ENCODE measurements at regions not wholly inside any gene's neighbourhood (a gene's known extent, or its start where the extent isn't known, plus 50 kb on each side); places are given as distances from the start of the nearest gene placed in this dataset.
"Not testable (repeated sequence)": the region's sequence is repeated elsewhere in the genome, so short reads cannot be mapped to it uniquely, and the experiment has no call there.

DNA sequence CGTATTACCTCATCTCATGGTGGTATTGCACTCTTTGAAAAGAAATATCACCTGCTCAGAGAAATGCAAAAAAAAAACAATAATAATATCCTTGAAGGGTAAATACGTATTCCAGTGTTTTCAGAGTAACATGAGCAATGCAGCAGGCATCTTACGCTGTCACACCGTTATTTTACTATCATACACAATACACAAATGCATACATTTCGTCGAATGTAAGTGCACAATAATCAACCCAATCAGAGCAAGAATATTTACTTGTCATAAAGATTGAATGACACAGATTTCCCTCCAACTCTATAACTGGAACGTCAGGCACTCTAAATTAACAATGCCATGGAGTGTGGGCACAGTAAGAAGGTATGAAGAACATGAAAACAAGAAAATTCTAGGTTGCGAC, 1050.1 kb downstream of the PLA2G4A start:
- no peak for DNase-seq (ENCODE audit: low read depth, low spot score)

DNA sequence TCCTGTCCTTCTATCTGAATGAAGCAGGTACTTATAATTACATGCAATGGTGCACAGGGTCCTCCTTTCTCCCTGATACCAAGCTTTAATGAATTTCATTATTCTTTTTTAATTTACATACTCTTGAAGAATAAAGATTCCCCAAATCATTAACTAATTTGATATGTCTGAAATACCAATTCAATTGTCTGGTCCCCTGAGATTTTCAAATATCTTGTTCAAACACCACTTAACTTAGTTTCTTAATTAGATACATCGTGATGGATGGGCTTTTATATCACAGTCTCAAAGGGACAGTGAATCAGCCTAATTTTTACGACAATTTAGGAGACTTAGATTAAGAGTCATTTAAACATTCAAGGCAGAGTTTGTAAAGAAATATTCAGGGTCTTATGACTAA, 1054.6 kb downstream of the PLA2G4A start:
- DNase-seq (ENCODE audit: low read depth, low spot score) = no peak

DNA sequence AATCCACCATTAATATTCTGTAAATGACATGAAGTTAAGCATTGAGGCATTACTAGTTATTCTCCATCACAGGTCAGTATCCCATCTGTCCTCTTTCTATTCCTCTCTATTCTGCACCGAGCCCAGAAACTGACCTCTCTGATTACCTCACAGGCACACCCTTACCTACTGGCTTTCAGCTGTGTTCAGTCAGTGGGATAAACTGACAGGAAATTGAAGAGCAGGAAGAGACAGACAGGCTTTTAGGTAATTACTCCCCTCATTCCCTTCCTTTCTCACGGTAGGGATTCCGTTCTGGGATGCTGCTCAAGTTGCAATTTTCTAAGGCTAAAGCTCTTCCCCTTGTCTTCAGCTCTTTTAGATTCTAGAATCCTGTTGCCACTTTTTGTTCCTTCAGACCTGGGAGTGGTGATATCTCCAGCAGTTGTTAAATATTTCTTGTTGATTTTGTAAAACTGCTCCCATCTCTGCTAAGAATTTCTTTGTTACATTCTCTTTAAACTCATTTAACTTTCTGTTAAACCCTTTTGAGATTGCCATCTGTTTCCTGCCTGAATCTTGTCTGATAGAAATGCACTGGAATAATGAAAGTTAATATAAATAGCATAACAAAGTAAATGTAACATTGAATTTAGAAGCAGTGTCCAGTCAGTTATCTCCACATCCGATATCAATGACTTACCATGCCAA, 1063.4 kb downstream of the PLA2G4A start:
- no peak for DNase-seq (ENCODE audit: low read depth, low spot score)

DNA sequence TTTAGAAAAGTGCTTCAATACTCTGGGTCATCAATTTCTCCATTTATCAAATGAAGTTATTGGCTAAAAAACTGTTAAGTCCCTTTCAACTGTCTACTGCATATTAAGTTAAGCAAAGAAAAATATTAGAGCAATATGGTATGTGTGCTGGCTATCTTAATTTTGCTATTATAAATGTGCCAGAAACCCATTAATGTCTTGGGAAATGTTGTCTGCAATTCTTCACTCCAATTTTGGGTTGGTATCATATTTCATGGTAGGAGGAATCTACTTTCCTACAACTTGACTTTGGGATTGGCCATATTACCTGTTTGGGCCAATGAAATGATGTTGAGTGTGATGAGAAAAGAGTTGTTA, 1063.9 kb downstream of the PLA2G4A start:
- DNase-seq (ENCODE audit: low read depth, low spot score) = no peak

DNA sequence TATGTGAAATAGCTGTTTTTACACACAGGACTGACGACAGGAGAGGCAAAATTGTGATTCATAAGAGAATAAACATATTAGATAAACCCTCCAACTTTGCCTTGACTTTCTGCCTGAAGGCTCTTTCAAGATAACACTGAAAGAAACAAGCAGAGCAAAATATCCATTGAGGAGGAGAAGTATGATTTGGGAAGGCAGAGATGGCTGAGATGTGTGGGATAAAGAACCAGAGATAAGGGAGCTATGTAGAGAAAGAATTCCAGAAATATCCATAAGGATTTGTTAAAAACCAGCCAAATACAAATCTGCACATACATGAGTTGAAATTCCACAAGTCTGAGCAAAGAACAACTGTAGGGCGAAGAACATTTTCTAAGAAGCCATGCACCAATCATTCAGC, 1064.7 kb downstream of the PLA2G4A start:
- DNase-seq (ENCODE audit: low read depth, low spot score) = no peak

DNA sequence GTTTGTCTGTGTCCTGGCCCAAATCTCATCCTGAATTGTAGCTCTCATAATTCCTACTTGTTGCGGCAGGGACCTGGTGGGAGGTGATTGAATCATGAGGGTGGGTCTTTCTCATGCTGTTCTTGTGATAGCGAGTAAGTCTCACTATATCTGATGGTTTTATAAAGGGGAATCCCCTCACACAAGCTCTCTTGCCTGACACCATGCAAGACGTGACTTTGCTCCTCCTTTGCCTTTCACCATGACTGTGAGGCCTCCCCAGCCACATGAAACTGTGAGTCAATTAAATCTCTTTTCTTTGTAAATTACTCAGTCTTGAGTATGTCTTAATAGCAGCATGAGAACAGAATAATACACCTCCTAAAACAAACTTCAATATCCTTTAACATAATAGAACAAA, 1065.6 kb downstream of the PLA2G4A start:
- DNase-seq (ENCODE audit: low read depth, low spot score) = no peak

DNA sequence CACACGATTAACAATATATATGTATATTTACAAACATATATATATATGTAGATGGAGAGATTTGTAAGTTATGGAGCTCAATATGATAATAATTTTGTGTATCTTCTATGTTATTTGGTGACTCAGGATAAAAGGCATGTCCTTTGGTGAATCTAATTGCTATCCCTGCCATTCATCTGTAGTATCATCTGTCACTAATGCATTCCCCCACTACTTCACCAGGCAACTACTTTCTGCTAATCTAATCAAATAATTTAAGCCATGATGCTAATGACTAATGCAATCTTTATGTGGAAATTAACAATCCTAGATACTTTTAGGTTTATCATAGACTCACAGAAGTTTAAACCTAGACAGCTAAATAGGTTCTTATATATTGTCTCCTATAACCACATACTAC, 1074.5 kb downstream of the PLA2G4A start:
- DNase-seq (ENCODE audit: low read depth, low spot score) = no peak

DNA sequence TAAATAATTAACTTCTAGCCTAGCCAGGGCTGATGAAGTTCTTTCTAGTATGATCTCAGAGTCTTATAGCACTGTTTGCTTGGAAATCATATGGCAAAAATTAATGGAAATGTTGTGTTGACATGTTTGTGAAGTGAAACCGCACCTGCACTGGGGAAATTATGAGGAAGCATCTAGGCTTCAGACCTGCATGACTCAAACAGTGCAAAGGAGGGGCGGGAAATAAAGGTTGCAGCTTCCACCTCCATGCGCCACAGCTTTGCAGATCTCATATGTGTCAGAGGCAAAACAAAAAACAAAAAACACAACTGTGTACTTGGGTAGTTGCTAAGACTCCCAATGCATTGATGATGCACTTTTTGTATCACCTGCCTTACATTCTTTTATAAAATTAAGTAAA, 1080.6 kb downstream of the PLA2G4A start:
- DNase-seq (ENCODE audit: low read depth, low spot score) = no peak

DNA sequence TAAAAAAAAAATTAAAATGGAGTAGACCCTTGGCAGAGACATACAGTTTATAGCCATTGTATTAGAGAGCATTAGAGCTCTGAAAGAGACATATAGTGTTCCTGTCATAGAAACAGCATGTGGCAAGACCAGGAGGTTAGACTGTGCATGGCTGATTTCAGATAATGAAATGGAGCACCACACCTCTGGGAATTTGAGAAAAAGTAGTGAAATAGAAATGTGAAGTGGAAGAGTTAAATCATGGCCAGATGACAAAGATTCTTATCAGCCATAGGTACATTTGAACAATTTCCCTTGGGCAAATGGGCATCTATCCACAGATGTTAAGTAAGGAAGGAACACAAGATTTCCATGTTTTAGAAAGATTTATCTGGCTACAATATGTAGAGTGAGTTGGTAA, 1083.1 kb downstream of the PLA2G4A start:
- DNase-seq (ENCODE audit: low read depth, low spot score) = no peak

DNA sequence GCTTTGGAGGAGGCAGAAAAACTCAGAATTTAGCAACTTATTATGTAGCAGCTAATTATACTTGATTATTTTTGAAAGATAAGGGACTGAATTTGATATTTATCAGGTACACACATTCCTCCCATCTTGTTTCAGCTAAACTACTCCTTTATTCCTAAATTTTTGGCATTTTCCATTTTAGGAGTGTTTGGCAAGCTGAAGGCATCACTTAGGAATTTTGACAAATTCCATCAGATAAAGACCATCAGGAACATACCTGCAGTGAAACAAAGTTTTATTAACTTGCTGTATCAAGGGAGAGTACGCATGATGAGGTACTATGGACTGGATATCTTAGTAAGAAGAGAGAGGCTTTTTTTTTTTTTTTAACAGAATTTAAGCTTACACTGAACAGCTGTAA, 1092.2 kb downstream of the PLA2G4A start:
- no peak for DNase-seq (ENCODE audit: low read depth, low spot score)

DNA sequence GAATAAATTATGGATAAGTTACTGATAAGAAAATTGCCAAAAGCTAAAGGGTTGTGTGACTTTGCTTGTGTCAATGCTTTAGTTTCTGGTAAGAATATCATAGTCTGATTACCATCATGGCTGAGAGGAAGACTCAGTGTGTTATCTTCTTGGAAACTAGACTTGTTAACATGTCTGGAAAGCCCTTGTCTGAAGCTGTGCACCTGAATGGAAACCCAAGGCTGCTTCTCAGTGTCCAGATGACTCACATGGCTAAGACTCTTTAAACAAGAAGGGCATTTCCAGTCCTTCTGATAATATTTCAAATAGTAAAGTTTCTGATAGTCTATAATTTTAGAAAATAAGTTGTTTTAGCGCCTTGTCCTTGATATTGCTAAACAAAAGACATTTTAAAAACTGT, 1092.7 kb downstream of the PLA2G4A start:
- no peak for DNase-seq (ENCODE audit: low read depth, low spot score)

DNA sequence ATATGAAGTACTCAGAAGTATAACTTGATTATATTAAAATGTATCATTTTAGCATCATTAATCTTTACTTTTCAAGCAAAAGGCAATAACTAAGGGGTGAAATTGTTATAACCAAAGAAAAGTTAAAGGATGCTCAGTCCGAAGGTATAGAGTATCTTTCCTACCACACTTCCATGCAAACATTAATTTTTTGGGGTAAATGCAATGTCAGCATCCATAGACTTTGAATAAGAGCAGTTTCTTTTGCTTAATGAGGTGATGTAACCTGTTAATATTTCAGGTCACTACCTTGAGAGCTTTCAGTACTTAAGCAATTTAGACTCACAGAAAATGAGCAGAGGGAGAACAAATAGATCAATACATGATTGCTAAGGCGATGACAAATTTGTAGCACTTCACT, 1093.5 kb downstream of the PLA2G4A start:
- no peak for DNase-seq (ENCODE audit: low read depth, low spot score)

DNA sequence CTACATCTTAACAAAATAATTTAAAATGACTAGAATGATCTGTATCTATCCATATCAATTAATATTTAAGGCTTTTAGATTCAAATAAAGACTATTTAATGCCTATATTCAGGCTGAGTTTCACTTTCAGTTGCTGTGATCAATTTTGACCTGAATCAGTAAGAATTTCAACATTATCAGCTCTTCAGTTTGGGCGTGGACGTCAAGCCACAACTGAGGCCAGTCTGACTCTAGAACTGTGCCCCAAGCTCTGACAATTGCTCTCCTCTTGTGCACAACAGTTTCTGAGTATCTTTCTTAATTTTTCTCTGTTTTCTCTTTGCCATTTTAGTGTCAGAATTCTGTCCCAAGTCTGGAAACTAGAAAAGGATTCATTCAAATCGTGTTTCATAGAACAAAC, 1095.5 kb downstream of the PLA2G4A start:
- DNase-seq (ENCODE audit: low read depth, low spot score) = no peak

DNA sequence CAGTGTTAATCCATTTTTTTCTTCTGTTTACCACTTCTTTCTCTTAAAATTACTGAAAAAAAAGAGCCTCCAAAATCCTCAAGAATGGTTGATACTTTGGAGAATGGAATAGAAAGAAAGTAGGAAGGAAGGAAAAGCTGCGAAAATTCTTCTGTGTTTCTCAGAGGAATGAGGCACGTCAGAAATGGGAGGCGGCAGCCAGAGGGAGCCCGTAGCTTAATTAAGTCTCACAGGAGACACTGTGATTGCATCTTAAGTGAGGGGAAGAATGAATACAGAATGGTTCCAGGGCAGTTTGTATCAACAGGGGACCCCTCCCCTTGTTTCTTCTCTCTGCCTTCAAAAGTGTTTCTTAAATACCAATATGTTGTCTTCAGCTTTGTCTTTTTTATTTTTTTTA, 1099.5 kb downstream of the PLA2G4A start:
- DNase-seq (ENCODE audit: low read depth, low spot score) = peak; percentile 15

DNA sequence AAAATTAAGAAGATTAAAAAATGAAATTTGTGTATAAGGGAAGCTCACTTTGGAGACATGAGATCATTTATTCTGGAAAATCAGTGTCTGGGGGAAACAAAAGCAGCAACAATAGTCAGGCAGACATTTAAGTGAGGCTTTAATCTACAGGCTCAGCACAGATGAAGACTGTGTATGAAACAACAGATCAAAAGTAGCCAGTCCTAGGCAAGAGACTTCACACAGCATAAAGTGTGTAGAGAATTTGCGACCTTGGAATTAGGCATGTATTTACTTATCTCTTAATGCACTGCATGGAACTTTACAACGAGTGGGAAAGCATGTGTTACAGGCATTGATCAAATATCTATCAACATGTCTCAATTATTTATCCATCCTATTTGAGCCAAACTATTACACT, 1099.9 kb downstream of the PLA2G4A start:
- no peak for DNase-seq (ENCODE audit: low read depth, low spot score)

DNA sequence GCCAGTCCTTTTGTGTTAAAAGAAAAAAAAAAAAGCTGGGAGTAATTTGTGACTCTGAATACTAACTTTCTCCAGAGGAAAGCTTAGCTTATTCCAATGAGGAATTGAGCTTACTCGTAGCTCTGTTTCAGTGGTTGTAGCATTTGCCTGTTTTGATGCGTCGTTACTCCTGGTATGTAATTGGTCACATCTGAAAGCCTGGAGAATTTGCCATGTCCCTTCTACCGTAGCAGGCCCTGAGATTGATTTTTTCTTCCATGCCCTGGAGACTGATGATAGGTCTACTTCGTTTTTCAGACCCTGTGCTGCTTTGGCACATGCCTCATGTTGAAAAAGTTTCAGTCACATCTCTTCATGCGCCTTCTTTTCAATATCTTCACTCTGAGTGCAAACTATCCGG, 1103.0 kb downstream of the PLA2G4A start:
- no peak for DNase-seq (ENCODE audit: low read depth, low spot score)

DNA sequence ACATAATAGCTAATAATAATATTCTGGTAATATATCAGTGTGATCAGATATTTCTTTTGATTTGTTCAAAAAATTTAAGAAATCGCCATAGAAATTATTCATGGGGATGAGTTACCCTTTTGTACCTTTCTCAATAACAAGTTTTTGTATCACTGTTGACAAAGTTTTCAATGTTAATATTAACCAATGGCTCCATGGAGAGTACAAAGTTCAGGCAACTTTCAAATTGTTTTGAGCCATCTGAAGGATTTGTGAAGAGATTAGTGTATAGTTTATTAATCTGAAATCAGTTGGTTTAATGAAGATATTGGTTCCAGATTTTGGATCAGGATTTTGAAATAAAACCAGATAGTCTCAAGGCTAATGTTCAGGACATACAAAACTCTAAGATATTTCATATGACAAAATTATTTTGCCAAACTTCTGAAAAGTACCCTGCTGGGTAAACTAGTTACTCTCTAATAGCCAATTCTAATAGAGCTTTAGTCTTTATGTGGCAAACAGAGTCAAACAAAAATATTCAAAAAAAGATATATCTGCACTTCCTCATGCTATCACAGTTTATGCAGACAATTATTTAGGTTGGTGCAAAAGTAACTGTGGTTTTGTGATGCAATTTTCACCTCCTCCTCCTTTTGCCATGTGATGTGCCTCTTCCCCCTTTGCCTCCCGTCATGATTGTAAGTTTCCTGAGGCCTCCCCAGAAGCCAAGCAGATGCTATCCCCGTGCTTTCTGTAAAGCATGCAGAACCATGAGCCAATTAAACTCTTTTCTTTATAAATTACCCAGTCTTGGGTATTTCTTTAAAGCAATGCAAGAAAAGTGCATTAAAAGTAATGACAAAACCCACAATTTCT, 1105.0 kb downstream of the PLA2G4A start:
- no peak for DNase-seq (ENCODE audit: low read depth, low spot score)

DNA sequence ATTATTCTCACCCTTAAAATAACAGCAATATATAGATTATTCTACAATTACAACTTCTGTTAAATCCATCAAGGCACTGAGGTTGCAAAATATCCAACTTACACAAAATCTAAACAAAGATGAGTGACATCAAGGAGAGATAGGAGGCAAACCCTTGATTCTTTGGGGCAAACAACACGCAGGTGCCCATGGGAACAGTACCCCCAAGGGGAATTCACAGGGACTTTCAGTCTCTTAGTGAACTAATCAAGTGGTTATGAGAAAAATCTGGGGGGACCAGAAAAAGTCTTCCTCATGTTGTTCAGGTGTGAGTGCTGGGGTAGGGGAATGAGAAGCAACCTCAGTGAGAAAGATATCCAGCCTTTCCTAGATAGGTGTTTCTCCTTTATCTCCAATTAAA, 1107.9 kb downstream of the PLA2G4A start:
- no peak for DNase-seq (ENCODE audit: low read depth, low spot score)

DNA sequence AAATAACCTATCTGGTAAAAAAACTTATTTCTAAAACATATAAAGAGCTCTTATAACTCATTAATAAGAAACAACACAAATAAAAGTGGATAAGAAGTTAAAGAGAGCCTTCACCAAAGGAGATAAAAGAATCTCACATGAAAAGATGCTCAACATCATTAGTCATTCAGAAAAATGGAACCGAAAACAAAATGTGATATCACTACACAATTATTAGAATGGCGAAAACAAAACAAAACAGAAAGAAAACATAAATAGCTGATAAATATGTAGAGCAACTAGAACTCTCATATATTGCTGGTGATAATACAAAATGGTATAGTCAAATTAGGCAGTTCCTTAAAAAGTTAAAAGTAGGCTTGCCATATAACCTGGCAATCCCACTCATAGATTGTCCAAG, 1109.3 kb downstream of the PLA2G4A start:
- no peak for DNase-seq (ENCODE audit: low read depth, low spot score)

DNA sequence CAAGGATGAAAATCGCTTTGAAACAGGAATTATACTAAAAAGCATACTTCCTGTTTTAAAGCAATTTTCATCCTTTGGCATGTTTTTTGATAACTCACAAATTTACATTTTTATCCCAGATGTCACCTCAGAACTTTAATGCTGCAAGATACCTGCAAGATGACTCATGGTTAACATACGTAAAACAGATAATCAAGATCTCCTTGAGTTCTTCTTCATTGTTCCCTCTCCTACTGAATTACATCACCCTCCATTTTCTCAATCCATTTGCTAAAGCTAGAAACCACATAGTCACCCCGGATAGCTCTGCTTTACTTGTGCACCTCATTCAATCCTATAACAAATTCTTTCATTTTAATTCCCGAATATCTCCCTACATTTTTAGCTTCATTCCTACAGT, 1114.2 kb downstream of the PLA2G4A start:
- DNase-seq (ENCODE audit: low read depth, low spot score) = no peak

DNA sequence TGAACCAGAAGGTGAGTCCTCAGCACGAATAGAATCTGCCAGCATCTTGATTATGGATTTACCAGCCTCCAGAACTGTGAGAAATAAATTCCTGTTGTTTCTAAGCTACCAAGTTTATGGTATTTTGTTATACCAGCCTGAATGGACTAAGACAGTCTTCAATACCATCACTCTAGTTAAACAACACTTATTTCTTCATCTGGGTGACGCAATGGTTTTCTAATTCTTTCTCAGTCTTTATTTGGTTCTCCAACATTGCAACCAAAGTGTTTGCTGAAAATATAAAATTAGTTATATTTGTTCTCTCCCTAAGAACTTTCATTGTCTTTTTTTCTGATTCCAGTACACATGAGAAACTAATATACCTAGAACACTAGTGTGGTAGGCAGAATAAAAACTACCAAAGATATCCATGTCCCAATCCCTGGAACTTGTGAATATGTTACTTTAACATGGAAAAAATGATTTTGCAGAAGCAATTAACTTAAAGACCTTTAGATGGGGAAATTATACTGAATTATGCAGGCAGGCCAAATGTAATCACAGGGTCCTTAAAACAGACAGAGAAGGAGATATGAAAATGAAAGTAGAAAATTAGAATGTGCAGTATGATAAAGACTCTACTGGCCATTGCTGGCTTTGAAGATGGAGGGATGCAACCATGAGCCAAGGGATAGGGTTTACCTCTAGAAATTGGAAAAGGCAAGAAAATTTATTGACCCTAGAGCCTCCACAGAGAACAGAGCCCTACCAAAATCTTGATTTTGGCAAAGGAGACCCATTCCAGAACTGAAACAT, 1115.1 kb downstream of the PLA2G4A start:
- no peak for DNase-seq (ENCODE audit: low read depth, low spot score)

DNA sequence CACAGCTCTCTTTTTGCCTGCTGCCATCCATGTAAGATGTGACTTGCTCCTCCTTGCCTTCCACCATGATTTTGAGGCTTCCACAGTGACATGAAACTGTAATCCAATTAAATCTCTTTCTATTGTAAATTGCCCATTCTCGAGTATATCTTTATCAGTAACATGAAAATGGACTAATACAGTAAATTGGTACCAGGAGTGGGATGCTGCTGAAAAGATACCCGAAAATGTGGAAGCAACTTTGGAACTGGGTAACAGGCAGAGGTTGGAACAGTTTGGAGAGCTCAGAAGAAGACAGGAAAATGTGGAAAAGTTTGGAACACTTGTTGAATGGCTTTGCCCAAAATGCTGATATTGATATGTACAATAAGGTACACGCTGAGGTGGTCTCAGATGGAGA, 1117.9 kb downstream of the PLA2G4A start:
- not testable (repeated sequence) for DNase-seq (ENCODE audit: low read depth, low spot score)

Data from pulmonary artery endothelial cell (primary cell).